AG04450 (cell line): ENCODE measurements at regions not wholly inside any gene's neighbourhood (a gene's known extent, or its start where the extent isn't known, plus 50 kb on each side); places are given as distances from the start of the nearest gene placed in this dataset.

Experiments
- CTCF ChIA-PET: fragments of 300-600, 350-600 bp; formaldehyde crosslinking; extraction: SDS; loops from one replicate; lab custom pipeline; 2022; ENCODE audit warnings: antibody characterized with exemption, inconsistent platforms; lab: Charles Lee
- POLR2A ChIA-PET: fragments of 350-600 bp; formaldehyde crosslinking; extraction: SDS; loops from one replicate; lab custom pipeline; 2021; ENCODE audit warnings: antibody characterized with exemption, inconsistent platforms; lab: Yijun Ruan, JAX
- DNase-seq: peaks from one replicate; pipeline ENCODE4 v3.0.0-alpha.2; 2011; ENCODE audit warnings: low read depth, low spot score
- H3K27ac ChIP-seq: one replicate; pipeline ENCODE4 v1.5.1; 2012; ENCODE audit warnings: low read depth, low read length, control low read depth
- H3K27me3 ChIP-seq: one replicate; pipeline ENCODE4 v1.6.0; 2012; ENCODE audit warnings: low read length; ENCODE audit not compliant: control insufficient read depth, insufficient read depth
- H3K4me3 ChIP-seq: 2 replicates; pipeline ENCODE4 v1.5.1; 2011; ENCODE audit warnings: mild to moderate bottlenecking, low read depth, low read length, control low read depth
- H3K9me3 ChIP-seq: 2 replicates; pipeline ENCODE4 v1.5.1; 2012; ENCODE audit warnings: low read length; ENCODE audit not compliant: control insufficient read depth, insufficient read depth
- CTCF ChIP-seq: IDR thresholded peaks from 2 replicates; pipeline ENCODE4 v1.5.1; 2011; ENCODE audit warnings: low read depth, low read length, control low read depth, inconsistent platforms

GRCh38 chr21:31398574-31398973, 54.5 kb upstream of the TIAM1 start:
- Histone ChIP-seq H3K9me3 (no peaks in the 10 kb centered on the region), H3K4me3 (no peak overlapping the region), H3K27me3 (peaks cover 2% of the 10 kb centered on the region), H3K27ac (no peak overlapping the region)
- TF ChIP-seq CTCF = no peak
- ChIA-PET CTCF (interaction anchor here (0.6 to 0.7 kb wide), 2 partner anchors 30 to 184 kb away, joined by 3 to 8 read pairs; no protein-coding TSS in a partner anchor), POLR2A (no interaction called here)
- no peak for DNase-seq

GRCh38 chr21:31397939-31398338, 53.9 kb upstream of the TIAM1 start:
- DNase-seq = no peak
- no peaks in the 10 kb centered on the region for H3K9me3 ChIP-seq
- no peak for TF ChIP-seq CTCF
- H3K4me3 ChIP-seq = no peak overlapping the region
- ChIA-PET POLR2A (no interaction called here), CTCF (interaction anchor here (0.6 to 0.7 kb wide), 2 partner anchors 29 to 184 kb away, joined by 3 to 8 read pairs; no protein-coding TSS in a partner anchor)
- H3K27ac ChIP-seq = no peak overlapping the region
- peaks cover 2% of the 10 kb centered on the region for H3K27me3 ChIP-seq

GRCh38 chr21:31397515-31397926, 53.5 kb upstream of the TIAM1 start:
- ChIA-PET CTCF (no interaction called here), POLR2A (no interaction called here)
- no peak overlapping the region for H3K27ac ChIP-seq
- DNase-seq = no peak
- H3K9me3 ChIP-seq = no peaks in the 10 kb centered on the region
- TF ChIP-seq CTCF = no peak
- H3K27me3 ChIP-seq = peaks cover 2% of the 10 kb centered on the region
- no peak overlapping the region for H3K4me3 ChIP-seq

DNA sequence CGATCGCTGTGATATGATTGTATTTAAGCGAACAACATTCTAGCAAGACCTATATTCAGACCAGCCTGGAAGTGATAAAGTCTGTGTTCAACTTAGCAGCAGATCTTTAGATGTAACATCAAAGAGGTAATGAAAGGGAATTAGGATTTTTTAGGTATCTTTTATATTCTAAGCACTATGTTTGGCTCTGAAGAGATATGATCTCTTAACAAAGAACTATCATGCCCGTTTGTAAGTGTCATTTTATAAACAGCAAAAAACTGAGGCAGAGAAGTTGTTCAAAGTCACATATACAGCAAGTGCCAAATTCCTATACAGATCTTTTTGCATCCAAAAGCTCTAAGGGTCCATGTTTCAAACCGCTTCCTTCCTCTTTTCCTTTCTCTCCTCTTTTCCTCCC, 53.0 kb upstream of the TIAM1 start:
- Histone ChIP-seq H3K9me3 (no peaks in the 10 kb centered on the region), H3K27me3 (peaks cover 2% of the 10 kb centered on the region), H3K4me3 (no peak overlapping the region), H3K27ac (no peak overlapping the region)
- ChIA-PET POLR2A (no interaction called here), CTCF (no interaction called here)
- no peak for DNase-seq
- TF ChIP-seq CTCF = no peak

GRCh38 chr21:31396399-31396798, 52.3 kb upstream of the TIAM1 start:
- Histone ChIP-seq H3K9me3 (no peaks in the 10 kb centered on the region), H3K4me3 (no peak overlapping the region), H3K27me3 (peaks cover 2% of the 10 kb centered on the region), H3K27ac (no peak overlapping the region)
- no peak for DNase-seq
- ChIA-PET CTCF (no interaction called here), POLR2A (no interaction called here)
- TF ChIP-seq CTCF = no peak
